ENCODE measurements at regions not wholly inside any gene's neighbourhood (a gene's known extent, or its start where the extent isn't known, plus 50 kb on each side); places are given as distances from the start of the nearest gene placed in this dataset.

- no peak overlapping the region for H2AFZ ChIP-seq (ENCODE audit: low read depth, low read length)
- no peaks in the 10 kb centered on the region for H3K9me2 ChIP-seq (ENCODE audit: insufficient read depth, low read length)
- H3K27me3 ChIP-seq (ENCODE audit: insufficient read depth, low read depth, low read length), result no peaks in the 10 kb centered on the region
- no peak overlapping the region for H3K9ac ChIP-seq (ENCODE audit: low read length)
- H3K79me2 ChIP-seq (replicated peaks; ENCODE audit: insufficient read depth, low read length), result no peaks in the 10 kb centered on the region
- no peaks in the 10 kb centered on the region for H3F3A ChIP-seq (ENCODE audit: insufficient read depth, low read length, poor library complexity, severe bottlenecking)
- TF ChIP-seq CTCF (IDR thresholded peaks at IDR 0.05; ENCODE audit: poor library complexity, severe bottlenecking) (no peak), EP300 (conservative IDR thresholded peaks at IDR 0.05; ENCODE audit: poor library complexity, severe bottlenecking) (no peak), RAD21 (conservative IDR thresholded peaks at IDR 0.05) (no peak), REST (IDR thresholded peaks at IDR 0.05; ENCODE audit: borderline replicate concordance) (no peak), POLR2AphosphoS5 (IDR thresholded peaks at IDR 0.05) (no peak)
- no peaks in the 10 kb centered on the region for H4K20me1 ChIP-seq (ENCODE audit: insufficient read depth)
- no peaks in the 10 kb centered on the region for H3K36me3 ChIP-seq (ENCODE audit: insufficient read depth, low read length)
- H3K27ac ChIP-seq (ENCODE audit: low read length), result no peak overlapping the region
- H3K9me3 ChIP-seq (ENCODE audit: low read length), result no peaks in the 10 kb centered on the region
- no peak overlapping the region for H3K4me3 ChIP-seq (ENCODE audit: low read length)
- H3K4me2 ChIP-seq (ENCODE audit: low read length), result no peak overlapping the region
Observed at GRCh38 chr15:26038693-26039092, 175.6 kb upstream of the ATP10A start.

- no peak overlapping the region for H3K27ac ChIP-seq (ENCODE audit: low read length)
- no peaks in the 10 kb centered on the region for H3K79me2 ChIP-seq (replicated peaks; ENCODE audit: insufficient read depth, low read length)
Observed at GRCh38 chr15:26037369-26037768, 174.2 kb upstream of the ATP10A start.

More at GRCh38 chr15:26037369-26037768, 174.2 kb upstream of the ATP10A start:
- H3K9me3 ChIP-seq (ENCODE audit: low read length), result no peaks in the 10 kb centered on the region
- H3F3A ChIP-seq (ENCODE audit: insufficient read depth, low read length, poor library complexity, severe bottlenecking), result no peaks in the 10 kb centered on the region
- H3K4me3 ChIP-seq (ENCODE audit: low read length), result no peak overlapping the region
- no peaks in the 10 kb centered on the region for H3K9me2 ChIP-seq (ENCODE audit: insufficient read depth, low read length)
- H2AFZ ChIP-seq (ENCODE audit: low read depth, low read length), result no peak overlapping the region
- no peaks in the 10 kb centered on the region for H3K27me3 ChIP-seq (ENCODE audit: insufficient read depth, low read depth, low read length)
- H3K9ac ChIP-seq (ENCODE audit: low read length), result no peak overlapping the region
- no peak for TF ChIP-seq MXI1 (conservative IDR thresholded peaks at IDR 0.05; ENCODE audit: poor library complexity, severe bottlenecking)
- TF ChIP-seq RAD21 (conservative IDR thresholded peaks at IDR 0.05), result peak; percentile 72
- TF ChIP-seq CTCF (IDR thresholded peaks at IDR 0.05; ENCODE audit: poor library complexity, severe bottlenecking), result peak; percentile 66
- TF ChIP-seq POLR2AphosphoS5 (IDR thresholded peaks at IDR 0.05), result no peak
- TF ChIP-seq TAF1 (IDR thresholded peaks at IDR 0.05; ENCODE audit: low read depth), result no peak
- TF ChIP-seq SMC3 (conservative IDR thresholded peaks at IDR 0.05; ENCODE audit: poor library complexity), result peak; percentile 74
- no peaks in the 10 kb centered on the region for H3K36me3 ChIP-seq (ENCODE audit: insufficient read depth, low read length)
- H3K4me2 ChIP-seq (ENCODE audit: low read length), result no peak overlapping the region
- no peaks in the 10 kb centered on the region for H4K20me1 ChIP-seq (ENCODE audit: insufficient read depth)

Measured in neural cell (in vitro differentiated cells).